Choroid plexus epithelial cell (primary cell): ENCODE measurements at regions not wholly inside any gene's neighbourhood (a gene's known extent, or its start where the extent isn't known, plus 50 kb on each side); places are given as distances from the start of the nearest gene placed in this dataset.

ENCODE experiments used
- DNase-seq: peaks from one replicate; pipeline ENCODE4 v3.0.0-alpha.2; 2010; ENCODE audit warnings: low read depth
- H3K4me3 ChIP-seq: 2 replicates; pipeline ENCODE4 v1.5.1; 2011; ENCODE audit warnings: low read depth, mild to moderate bottlenecking, control low read depth, low read length, moderate library complexity
- CTCF ChIP-seq: conservative IDR thresholded peaks from 2 replicates; pipeline ENCODE4 v1.5.1; 2011; ENCODE audit warnings: low read depth, mild to moderate bottlenecking, control low read depth, inconsistent platforms, low read length, moderate library complexity

DNA sequence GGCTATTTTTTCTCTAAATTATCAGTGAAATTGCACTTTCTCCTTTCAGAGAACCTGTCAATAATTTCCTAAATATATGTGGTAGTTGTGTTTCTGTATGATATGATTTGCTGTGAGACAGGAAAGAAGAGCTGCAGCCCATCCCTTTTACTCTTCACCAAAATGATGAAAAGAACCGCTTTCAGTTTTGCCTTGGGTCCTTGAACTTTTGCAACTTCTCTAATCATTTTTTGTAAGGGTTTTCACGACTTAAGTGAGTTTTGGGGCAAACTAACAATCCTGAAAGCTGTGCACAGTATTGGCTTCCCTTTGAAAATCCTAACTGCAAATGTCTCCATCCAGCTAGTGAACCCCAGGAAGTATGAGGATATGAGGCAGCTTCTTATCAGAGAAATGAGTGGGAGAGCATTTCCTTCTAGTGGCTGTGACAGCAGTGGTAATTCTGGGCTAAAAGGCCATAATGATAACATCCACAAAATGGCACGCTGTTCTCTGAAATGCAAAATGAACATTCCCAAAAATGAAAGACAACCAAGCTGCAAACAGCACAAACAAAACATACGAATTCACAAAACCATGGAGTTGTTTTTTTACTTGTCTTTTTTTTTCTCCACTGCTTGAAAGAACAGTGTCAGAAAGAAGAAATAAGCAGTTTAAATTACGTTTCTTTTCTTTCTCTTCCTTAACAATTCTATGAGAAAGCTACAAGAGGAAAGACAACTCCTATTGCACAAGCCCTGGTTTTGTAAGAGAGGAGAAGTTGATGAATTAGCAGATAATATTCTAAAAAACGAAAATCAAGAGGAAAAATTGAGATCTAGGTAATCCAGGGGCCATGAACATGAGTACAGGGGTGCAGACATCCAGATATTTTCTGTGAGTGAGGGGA, 1291.6 kb upstream of the ZEB2 start:
- no peak overlapping the region for H3K4me3 ChIP-seq

GRCh38 chr2:145807968-145808367, 1288.0 kb upstream of the ZEB2 start:
- TF ChIP-seq CTCF = no peak
- DNase-seq = peak; percentile 51
- H3K4me3 ChIP-seq = no peak overlapping the region

More for the DNA sequence above, 1291.6 kb upstream of the ZEB2 start:
- TF ChIP-seq CTCF = no peak
- peak; percentile 35 for DNase-seq

GRCh38 chr2:145807554-145807953, 1287.6 kb upstream of the ZEB2 start:
- no peak for TF ChIP-seq CTCF
- DNase-seq = no peak
- H3K4me3 ChIP-seq = no peak overlapping the region

DNA sequence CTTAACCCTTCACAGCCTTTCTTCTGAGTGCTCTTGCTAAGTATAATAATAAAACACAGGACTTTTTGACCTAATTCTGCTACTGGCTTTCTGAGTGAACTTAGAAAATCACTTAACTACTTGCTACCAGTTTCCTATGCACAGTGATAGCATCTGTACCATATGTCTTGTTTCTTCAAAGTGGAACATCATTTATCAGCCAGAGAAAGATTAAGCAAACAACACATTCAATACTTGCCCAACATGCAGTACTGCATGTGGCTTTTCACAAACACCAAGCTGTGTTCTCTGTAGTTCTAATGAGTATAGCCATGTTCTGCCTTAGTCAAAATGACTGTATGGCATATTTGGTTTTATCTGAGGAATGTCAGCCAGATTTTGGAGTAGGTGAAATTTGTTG, 1286.6 kb upstream of the ZEB2 start:
- H3K4me3 ChIP-seq = no peak overlapping the region
- DNase-seq = no peak
- no peak for TF ChIP-seq CTCF

DNA sequence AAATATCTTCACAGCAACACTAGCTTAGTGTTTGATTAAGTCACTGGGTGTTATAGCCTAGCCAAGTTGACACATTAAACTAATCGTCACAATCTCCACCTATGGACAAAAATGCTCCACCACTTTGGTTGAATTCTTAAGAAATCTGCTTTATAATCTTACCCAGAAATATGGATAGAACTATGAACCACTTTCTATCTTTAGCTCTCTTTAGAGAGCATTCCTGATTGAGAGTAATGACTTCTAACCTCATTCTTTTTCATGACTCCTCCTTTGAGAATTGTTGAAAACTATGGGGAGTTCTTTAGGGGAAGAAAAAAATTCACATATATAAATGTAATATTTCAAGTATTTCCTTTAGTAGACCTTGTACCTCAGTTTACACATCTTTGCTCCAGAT, 1282.2 kb upstream of the ZEB2 start:
- no peak overlapping the region for H3K4me3 ChIP-seq
- peak; percentile 19 for DNase-seq
- TF ChIP-seq CTCF = no peak

- no peak overlapping the region for H3K4me3 ChIP-seq
- TF ChIP-seq CTCF = no peak
- no peak for DNase-seq
Measured at GRCh38 chr2:145801210-145801609, 1281.3 kb upstream of the ZEB2 start.
